Hepatocyte (in vitro differentiated cells): ENCODE measurements at regions not wholly inside any gene's neighbourhood (a gene's known extent, or its start where the extent isn't known, plus 50 kb on each side); places are given as distances from the start of the nearest gene placed in this dataset.

Source experiments
- EZH2 ChIP-seq: fragments of 200-600 bp; sonication (generic); IDR thresholded peaks from 2 replicates; pipeline ENCODE4 v1.6.1; 2016; ENCODE audit warnings: antibody characterized with exemption, mild to moderate bottlenecking, borderline replicate concordance
- EZH2phosphoT487 ChIP-seq: fragments of 200-600 bp; sonication (generic); IDR thresholded peaks from one replicate; pipeline ENCODE4 v1.6.1; 2018; ENCODE audit warnings: antibody characterized with exemption, mild to moderate bottlenecking, low read depth, moderate library complexity; ENCODE audit not compliant: unreplicated experiment, severe bottlenecking
- TF ChIP-seq, protein P1 (sequence below): fragments of 200-600 bp; sonication (generic); IDR thresholded peaks from 2 replicates; pipeline ENCODE4 v1.5.1; 2016; ENCODE audit warnings: antibody characterized with exemption, mild to moderate bottlenecking; ENCODE audit not compliant: poor library complexity

DNA sequence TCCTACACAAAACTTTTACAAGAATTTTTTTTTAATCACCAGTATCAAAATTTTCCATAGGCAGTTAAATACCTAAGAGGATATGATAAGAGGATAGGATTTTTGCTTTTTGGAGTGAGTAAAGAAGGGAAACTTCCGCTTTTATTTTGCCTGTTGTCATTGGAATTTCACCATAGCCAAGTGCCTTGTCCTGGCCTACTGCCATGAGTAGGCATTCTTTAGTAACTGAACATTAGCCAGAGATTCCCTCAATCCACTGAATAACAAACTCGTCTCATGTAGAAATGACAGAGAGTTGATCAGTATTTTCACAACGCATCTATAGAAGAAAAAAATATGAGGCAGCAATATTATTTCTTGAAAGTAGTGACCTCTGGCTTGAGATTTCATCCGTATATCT is 289.6 kb upstream of the ADAMTSL1 start:
- TF ChIP-seq, protein P1, sequence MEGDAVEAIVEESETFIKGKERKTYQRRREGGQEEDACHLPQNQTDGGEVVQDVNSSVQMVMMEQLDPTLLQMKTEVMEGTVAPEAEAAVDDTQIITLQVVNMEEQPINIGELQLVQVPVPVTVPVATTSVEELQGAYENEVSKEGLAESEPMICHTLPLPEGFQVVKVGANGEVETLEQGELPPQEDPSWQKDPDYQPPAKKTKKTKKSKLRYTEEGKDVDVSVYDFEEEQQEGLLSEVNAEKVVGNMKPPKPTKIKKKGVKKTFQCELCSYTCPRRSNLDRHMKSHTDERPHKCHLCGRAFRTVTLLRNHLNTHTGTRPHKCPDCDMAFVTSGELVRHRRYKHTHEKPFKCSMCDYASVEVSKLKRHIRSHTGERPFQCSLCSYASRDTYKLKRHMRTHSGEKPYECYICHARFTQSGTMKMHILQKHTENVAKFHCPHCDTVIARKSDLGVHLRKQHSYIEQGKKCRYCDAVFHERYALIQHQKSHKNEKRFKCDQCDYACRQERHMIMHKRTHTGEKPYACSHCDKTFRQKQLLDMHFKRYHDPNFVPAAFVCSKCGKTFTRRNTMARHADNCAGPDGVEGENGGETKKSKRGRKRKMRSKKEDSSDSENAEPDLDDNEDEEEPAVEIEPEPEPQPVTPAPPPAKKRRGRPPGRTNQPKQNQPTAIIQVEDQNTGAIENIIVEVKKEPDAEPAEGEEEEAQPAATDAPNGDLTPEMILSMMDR, result no peak
- TF ChIP-seq EZH2phosphoT487, result no peak
- TF ChIP-seq EZH2, result no peak
